HG03575 (cell line): ENCODE measurements at regions not wholly inside any gene's neighbourhood (a gene's known extent, or its start where the extent isn't known, plus 50 kb on each side); places are given as distances from the start of the nearest gene placed in this dataset.

ENCODE experiments used
- ATAC-seq: cut with Tn5 transposase; IDR thresholded peaks from one replicate; pipeline ENCODE4 v1.9.1; 2021; ENCODE audit not compliant: unreplicated experiment, insufficient number of reproducible peaks, low FRiP score; ENCODE audit errors: extremely low read depth

GRCh38 chr7:38002689-38003088 is 82.2 kb downstream of the EPDR1 start:
- ATAC-seq: no peak

GRCh38 chr7:38006559-38006958 is 86.1 kb downstream of the EPDR1 start:
- ATAC-seq: no peak

- no peak for ATAC-seq
Observed at GRCh38 chr7:38007096-38007495, 86.7 kb downstream of the EPDR1 start.

GRCh38 chr7:38013246-38013645 is 92.8 kb downstream of the EPDR1 start:
- ATAC-seq: no peak

GRCh38 chr7:38016567-38016966 is 96.1 kb downstream of the EPDR1 start:
- ATAC-seq: no peak

- ATAC-seq: no peak
Observed at GRCh38 chr7:38017320-38017719, 96.9 kb downstream of the EPDR1 start.

- no peak for ATAC-seq
Observed at GRCh38 chr7:38020121-38020785, 99.8 kb downstream of the EPDR1 start.

- no peak for ATAC-seq
Observed at GRCh38 chr7:38021892-38022291, 101.5 kb downstream of the EPDR1 start.

- ATAC-seq: no peak
Observed at GRCh38 chr7:38025815-38026214, 105.4 kb downstream of the EPDR1 start.

- ATAC-seq: no peak
Observed at GRCh38 chr7:38027884-38028455, 107.5 kb downstream of the EPDR1 start.

GRCh38 chr7:38034062-38034908 is 113.8 kb downstream of the EPDR1 start:
- ATAC-seq: no peak

GRCh38 chr7:38040831-38041230 is 120.4 kb downstream of the EPDR1 start:
- no peak for ATAC-seq

GRCh38 chr7:38049679-38050078 is 128.4 kb upstream of the STARD3NL start:
- no peak for ATAC-seq

- ATAC-seq: no peak
Observed at GRCh38 chr7:38051311-38051710, 126.7 kb upstream of the STARD3NL start.

GRCh38 chr7:38051786-38052185 is 126.3 kb upstream of the STARD3NL start:
- ATAC-seq: no peak

- no peak for ATAC-seq
Observed at GRCh38 chr7:38052786-38053185, 125.3 kb upstream of the STARD3NL start.

- ATAC-seq: no peak
Observed at GRCh38 chr7:38054199-38054598, 123.8 kb upstream of the STARD3NL start.

GRCh38 chr7:38057829-38058228 is 120.2 kb upstream of the STARD3NL start:
- ATAC-seq: no peak

- no peak for ATAC-seq
Observed at GRCh38 chr7:38060116-38060515, 117.9 kb upstream of the STARD3NL start.

GRCh38 chr7:38060637-38061036 is 117.4 kb upstream of the STARD3NL start:
- ATAC-seq: no peak
